ENCODE measurements at regions not wholly inside any gene's neighbourhood (a gene's known extent, or its start where the extent isn't known, plus 50 kb on each side); places are given as distances from the start of the nearest gene placed in this dataset.
"Not testable (repeated sequence)": the region's sequence is repeated elsewhere in the genome, so short reads cannot be mapped to it uniquely, and the experiment has no call there.

- ChIA-PET POLR2A (no interaction called here), CTCF (no interaction called here)
- no peak for DNase-seq (ENCODE audit: extremely low spot score)
- TF ChIP-seq, protein P1, sequence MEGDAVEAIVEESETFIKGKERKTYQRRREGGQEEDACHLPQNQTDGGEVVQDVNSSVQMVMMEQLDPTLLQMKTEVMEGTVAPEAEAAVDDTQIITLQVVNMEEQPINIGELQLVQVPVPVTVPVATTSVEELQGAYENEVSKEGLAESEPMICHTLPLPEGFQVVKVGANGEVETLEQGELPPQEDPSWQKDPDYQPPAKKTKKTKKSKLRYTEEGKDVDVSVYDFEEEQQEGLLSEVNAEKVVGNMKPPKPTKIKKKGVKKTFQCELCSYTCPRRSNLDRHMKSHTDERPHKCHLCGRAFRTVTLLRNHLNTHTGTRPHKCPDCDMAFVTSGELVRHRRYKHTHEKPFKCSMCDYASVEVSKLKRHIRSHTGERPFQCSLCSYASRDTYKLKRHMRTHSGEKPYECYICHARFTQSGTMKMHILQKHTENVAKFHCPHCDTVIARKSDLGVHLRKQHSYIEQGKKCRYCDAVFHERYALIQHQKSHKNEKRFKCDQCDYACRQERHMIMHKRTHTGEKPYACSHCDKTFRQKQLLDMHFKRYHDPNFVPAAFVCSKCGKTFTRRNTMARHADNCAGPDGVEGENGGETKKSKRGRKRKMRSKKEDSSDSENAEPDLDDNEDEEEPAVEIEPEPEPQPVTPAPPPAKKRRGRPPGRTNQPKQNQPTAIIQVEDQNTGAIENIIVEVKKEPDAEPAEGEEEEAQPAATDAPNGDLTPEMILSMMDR (IDR thresholded peaks at IDR 0.05; ENCODE audit: control extremely low read depth, extremely low read depth, low read depth, missing control alignments), result no peak
Measured at GRCh38 chr4:34000356-34000755, 2244.0 kb downstream of the ARAP2 start.

- POLR2A ChIA-PET; DNase-seq (ENCODE audit: extremely low spot score); CTCF ChIA-PET: not testable (repeated sequence)
Measured at GRCh38 chr4:34006540-34006939, 2237.8 kb downstream of the ARAP2 start.

DNA sequence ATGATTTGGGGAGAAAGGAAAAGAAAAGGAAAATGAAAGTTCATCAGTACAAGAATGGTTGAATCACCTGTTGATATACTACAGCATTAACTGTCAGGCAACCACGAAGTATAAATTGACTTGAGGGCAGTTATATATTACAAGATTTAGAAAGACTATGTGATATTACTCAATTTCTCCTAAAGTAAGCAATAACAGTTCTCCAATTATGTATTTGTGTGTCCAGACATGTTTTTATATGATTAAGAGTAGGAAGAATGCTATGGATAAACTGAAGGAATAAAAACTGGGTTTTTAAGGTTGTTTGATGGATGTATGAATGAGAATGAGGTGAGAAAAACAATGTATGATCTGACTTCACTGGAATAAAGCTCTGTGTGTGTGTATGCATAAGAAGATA is 2234.4 kb downstream of the ARAP2 start:
- ChIA-PET CTCF (no interaction called here), POLR2A (no interaction called here)

GRCh38 chr4:34010751-34011519 is 2233.4 kb downstream of the ARAP2 start:
- ChIA-PET CTCF (interaction anchor here (0.6 kb wide), 1 partner anchor 183 kb away, joined by 3 read pairs; no protein-coding TSS in a partner anchor), POLR2A (no interaction called here)
- DNase-seq (ENCODE audit: extremely low spot score), result no peak
- TF ChIP-seq, protein P1 (IDR thresholded peaks at IDR 0.05; ENCODE audit: control extremely low read depth, extremely low read depth, low read depth, missing control alignments), result no peak

More for the DNA sequence above, 2234.4 kb downstream of the ARAP2 start:
- no peak for DNase-seq (ENCODE audit: extremely low spot score)
- TF ChIP-seq, protein P1 (IDR thresholded peaks at IDR 0.05; ENCODE audit: control extremely low read depth, extremely low read depth, low read depth, missing control alignments), result no peak

GRCh38 chr4:34035225-34035624 is 2209.1 kb downstream of the ARAP2 start:
- CTCF ChIA-PET, result interaction anchor here (1.2 kb wide), 1 partner anchor 38 kb away, joined by 3 read pairs; no protein-coding TSS in a partner anchor
- POLR2A ChIA-PET, result no interaction called here
- no peak for DNase-seq (ENCODE audit: extremely low spot score)
- TF ChIP-seq, protein P1 (IDR thresholded peaks at IDR 0.05; ENCODE audit: control extremely low read depth, extremely low read depth, low read depth, missing control alignments), result no peak

- CTCF ChIA-PET, result no interaction called here
- POLR2A ChIA-PET, result no interaction called here
- TF ChIP-seq, protein P1 (IDR thresholded peaks at IDR 0.05; ENCODE audit: control extremely low read depth, extremely low read depth, low read depth, missing control alignments), result no peak
- DNase-seq (ENCODE audit: extremely low spot score), result no peak
Measured at GRCh38 chr4:34037280-34037679, 2207.0 kb downstream of the ARAP2 start.

GRCh38 chr4:34039766-34040165 is 2204.5 kb downstream of the ARAP2 start:
- CTCF ChIA-PET, result no interaction called here
- no peak for DNase-seq (ENCODE audit: extremely low spot score)
- TF ChIP-seq, protein P1 (IDR thresholded peaks at IDR 0.05; ENCODE audit: control extremely low read depth, extremely low read depth, low read depth, missing control alignments), result no peak
- POLR2A ChIA-PET, result no interaction called here
